Lung (tissue), 11 donors: ENCODE measurements at regions not wholly inside any gene's neighbourhood (a gene's known extent, or its start where the extent isn't known, plus 50 kb on each side); places are given as distances from the start of the nearest gene placed in this dataset.

Source experiments
- ATAC-seq: fragments of 200-7000 bp; cut with Tn5 transposase; one replicate; pipeline ENCODE4 v1.9.1; 2020; ENCODE audit warnings: moderate number of reproducible peaks; ENCODE audit not compliant: insufficient read depth, low FRiP score
- DNase-seq, 3 donors: peaks; one replicate each; pipeline ENCODE4 v3.0.0-alpha.2; 2013 to 2017
- H3K27ac ChIP-seq, 2 donors: one replicate each; pipeline ENCODE4 v1.5.1; 2013; ENCODE audit warnings: mild to moderate bottlenecking in 2 of 2, moderate library complexity in 2 of 2, control low read depth in 1 of 2, inconsistent platforms in 1 of 2, low read depth in 1 of 2, low read length in 1 of 2
- H3K27me3 ChIP-seq, 3 donors: one replicate each; pipeline ENCODE4 v1.5.1; 2013; ENCODE audit warnings: low read length in 2 of 3; ENCODE audit not compliant: control insufficient read depth in 3 of 3, insufficient read depth in 3 of 3
- H3K36me3 ChIP-seq, 4 donors: one replicate each; pipeline ENCODE4 v1.5.1; 2013; ENCODE audit warnings: low read length in 4 of 4, mild to moderate bottlenecking in 1 of 4, moderate library complexity in 1 of 4; ENCODE audit not compliant: control insufficient read depth in 4 of 4, insufficient read depth in 4 of 4
- H3K4me1 ChIP-seq, 5 donors: one replicate each; pipeline ENCODE4 v1.5.1; 2013; ENCODE audit warnings: low read length in 5 of 5, mild to moderate bottlenecking in 2 of 5, moderate library complexity in 1 of 5; ENCODE audit not compliant: control insufficient read depth in 5 of 5, insufficient read depth in 5 of 5
- H3K4me3 ChIP-seq: one replicate; pipeline ENCODE4 v1.5.1; 2013; ENCODE audit warnings: mild to moderate bottlenecking, control low read depth, moderate library complexity
- H3K9ac ChIP-seq, 2 donors: one replicate each; pipeline ENCODE4 v1.5.1; 2013; ENCODE audit warnings: low read length in 2 of 2, control low read depth in 1 of 2; ENCODE audit not compliant: insufficient read depth in 1 of 2
- H3K9me3 ChIP-seq, 4 donors: one replicate each; pipeline ENCODE4 v1.5.1; 2013; ENCODE audit warnings: low read length in 3 of 4, mild to moderate bottlenecking in 1 of 4, moderate library complexity in 1 of 4; ENCODE audit not compliant: control insufficient read depth in 4 of 4, insufficient read depth in 3 of 4
- CTCF ChIP-seq: IDR thresholded peaks from 2 replicates; pipeline ENCODE4 v1.5.1; 2012; ENCODE audit warnings: mild to moderate bottlenecking; ENCODE audit errors: control extremely low read depth, extremely low read depth
- WGBS, 2 donors: extraction: QIAGEN DNeasy Blood & Tissue Kit; methylation state at CpG; one replicate each; pipeline ENCODE4 v1.1.7; 2013; 5-methylcytosine and 5-hydroxymethylcytosine counted together
- donor health status: control.
- donor health status: control.
- donor health status: Bipolar disorder and iron deficiency.
- donor health status: healthy.
- donor health status: DM: yes; HTN: yes; CAD: no.

- Histone ChIP-seq H3K4me1 (no peaks in the 10 kb centered on the region), H3K4me3 (no peak overlapping the region), H3K27me3 (no peaks in the 10 kb centered on the region), H3K36me3 (no peaks in the 10 kb centered on the region), H3K9me3 (peaks cover 0 to 2% (median 0%) of the 10 kb centered on the region in 4 donors), H3K27ac (no peak overlapping the region), H3K9ac (no peak overlapping the region)
- no peak for TF ChIP-seq CTCF
- ATAC-seq = no peak
- 54 to 90% methylated on average over 1 of the region's 1 CpG for WGBS, 2 donors
- no peak for DNase-seq
Measured at GRCh38 chr2:125455110-125455509, 1200.8 kb upstream of the GYPC start.

GRCh38 chr2:125456693-125457363, 1199.1 kb upstream of the GYPC start:
- Histone ChIP-seq H3K27me3 (no peaks in the 10 kb centered on the region), H3K27ac (no peak overlapping the region), H3K9ac (no peak overlapping the region), H3K36me3 (no peaks in the 10 kb centered on the region), H3K4me1 (no peaks in the 10 kb centered on the region), H3K9me3 (no peaks in the 10 kb centered on the region), H3K4me3 (no peak overlapping the region)
- DNase-seq (peak in 1 of 3 donors; percentile 3), ATAC-seq (no peak)
- TF ChIP-seq CTCF = no peak
- WGBS, 2 donors = 74 to 81% methylated on average over 3 of the region's 3 CpGs

- TF ChIP-seq CTCF = no peak
- Histone ChIP-seq H3K36me3 (no peaks in the 10 kb centered on the region), H3K4me3 (no peak overlapping the region), H3K27me3 (no peaks in the 10 kb centered on the region), H3K27ac (no peak overlapping the region), H3K9me3 (peaks cover 0 to 9% (median 0%) of the 10 kb centered on the region in 4 donors), H3K9ac (no peak overlapping the region), H3K4me1 (no peaks in the 10 kb centered on the region)
- DNase-seq (peak; percentile 12 to 30 (median 19)), ATAC-seq (no peak)
- WGBS, 2 donors = 67 to 77% methylated on average over 12 of the region's 12 CpGs
Measured at GRCh38 chr2:125471963-125472362, 1184.0 kb upstream of the GYPC start.

GRCh38 chr2:125479143-125479636, 1176.8 kb upstream of the GYPC start:
- no peak for TF ChIP-seq CTCF
- ATAC-seq (no peak), DNase-seq (no peak)
- H3K9ac ChIP-seq = no peak overlapping the region
- H3K9me3 ChIP-seq = peaks cover 0 to 16% (median 2%) of the 10 kb centered on the region in 4 donors
- H3K36me3 ChIP-seq = no peaks in the 10 kb centered on the region
- H3K4me3 ChIP-seq = no peak overlapping the region
- no peaks in the 10 kb centered on the region for H3K4me1 ChIP-seq
- no peaks in the 10 kb centered on the region for H3K27me3 ChIP-seq
- H3K27ac ChIP-seq = no peak overlapping the region
- WGBS, 2 donors = 89 to 95% methylated on average over 23 to 24 of the region's 24 CpGs
